HG02678 (cell line): ENCODE measurements at regions not wholly inside any gene's neighbourhood (a gene's known extent, or its start where the extent isn't known, plus 50 kb on each side); places are given as distances from the start of the nearest gene placed in this dataset.
A peak's percentile ranks its signal among the peaks of the same experiment; 100 is the strongest.

Experiments
- ATAC-seq: cut with Tn5 transposase; IDR thresholded peaks from one replicate; pipeline ENCODE4 v1.9.1; 2021; ENCODE audit warnings: mild to moderate bottlenecking, moderate library complexity; ENCODE audit not compliant: unreplicated experiment

DNA sequence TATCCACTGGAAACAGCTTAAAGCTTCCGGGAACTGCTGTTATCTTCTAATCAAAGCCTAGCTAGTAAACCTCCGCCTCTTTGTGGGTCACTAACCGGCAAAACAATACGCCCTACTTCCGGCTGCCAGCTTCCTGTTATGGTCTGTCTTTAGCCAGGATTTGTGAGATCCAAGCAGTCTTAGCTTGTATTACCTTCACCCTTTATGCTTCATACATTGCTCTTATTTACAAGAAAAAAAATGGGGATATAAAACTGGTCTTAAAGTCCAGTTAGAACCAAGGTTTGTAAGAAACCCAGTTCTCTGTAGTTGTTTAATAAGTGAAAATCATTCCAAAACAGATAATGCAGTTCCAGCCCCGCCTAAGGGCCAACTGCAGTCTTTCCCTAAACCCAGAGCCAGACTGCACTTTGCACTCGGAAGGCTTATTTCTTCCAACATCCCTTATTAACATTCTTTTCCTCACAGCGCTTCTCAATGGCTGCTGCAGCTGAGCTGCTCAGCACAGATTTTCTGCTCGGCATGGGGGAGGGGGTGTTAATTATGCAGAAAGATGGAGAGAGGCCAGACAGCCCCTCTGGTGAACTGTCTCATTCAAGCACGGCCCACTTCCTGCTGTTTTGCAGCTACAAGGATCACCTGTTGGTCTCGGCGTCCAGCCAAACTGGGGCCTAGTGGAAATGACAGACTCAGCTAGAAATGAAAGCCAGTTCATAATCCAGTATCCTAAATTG, 368.4 kb downstream of the KLF12 start:
- peak; percentile 83 for ATAC-seq

DNA sequence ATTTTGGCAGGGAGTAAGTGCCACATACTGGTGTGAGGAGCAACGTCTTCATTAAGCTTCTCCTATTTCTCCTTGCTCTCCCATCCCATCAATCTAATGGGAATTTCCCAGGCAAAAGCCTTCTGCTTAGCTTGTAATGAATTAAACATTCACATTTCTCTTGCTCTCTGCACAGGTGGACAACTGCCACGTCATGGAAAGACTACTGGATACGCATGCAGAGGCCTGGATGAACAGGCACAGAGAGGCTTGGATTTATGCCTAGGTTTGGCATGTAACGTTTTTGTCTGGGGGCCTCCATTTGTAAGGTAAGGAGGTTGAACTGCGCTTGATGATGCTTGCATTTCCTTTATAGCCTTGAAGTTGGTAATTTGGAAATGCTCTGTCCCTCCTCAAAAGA, 374.8 kb downstream of the KLF12 start:
- ATAC-seq = no peak

DNA sequence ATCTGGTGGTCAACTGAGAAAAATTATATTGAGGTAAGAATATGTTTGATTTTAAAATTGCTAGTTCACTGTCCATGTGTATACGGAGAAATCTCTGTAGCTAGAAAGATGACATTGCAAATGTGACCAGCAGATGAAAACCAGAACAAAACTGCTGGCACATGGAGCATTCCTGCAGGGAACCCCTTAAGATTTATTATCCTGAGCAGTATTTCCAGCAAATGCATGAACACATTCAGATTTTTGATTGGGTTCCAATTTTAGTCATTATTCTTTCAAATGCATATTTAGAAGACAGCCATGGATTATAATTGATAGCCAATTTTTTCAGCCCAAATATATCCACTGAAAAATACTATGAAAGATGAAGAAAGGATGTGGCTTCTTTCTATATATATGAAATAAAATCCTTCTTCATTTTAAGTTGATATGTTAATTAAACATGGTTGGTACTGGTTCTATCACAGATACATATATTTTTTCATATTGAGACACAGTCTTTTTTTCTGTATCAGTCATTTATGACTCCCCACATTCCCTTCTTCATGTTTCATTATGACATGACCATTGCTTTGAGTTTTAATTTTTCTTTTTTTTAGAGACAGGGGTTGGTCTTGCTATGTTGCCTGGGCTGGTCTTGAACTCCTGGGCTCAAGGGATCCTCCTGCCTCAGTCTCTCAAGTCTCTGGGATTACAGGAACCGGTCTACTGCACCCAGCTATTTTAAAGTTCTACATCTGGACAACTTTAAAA, 376.5 kb downstream of the KLF12 start:
- no peak for ATAC-seq

DNA sequence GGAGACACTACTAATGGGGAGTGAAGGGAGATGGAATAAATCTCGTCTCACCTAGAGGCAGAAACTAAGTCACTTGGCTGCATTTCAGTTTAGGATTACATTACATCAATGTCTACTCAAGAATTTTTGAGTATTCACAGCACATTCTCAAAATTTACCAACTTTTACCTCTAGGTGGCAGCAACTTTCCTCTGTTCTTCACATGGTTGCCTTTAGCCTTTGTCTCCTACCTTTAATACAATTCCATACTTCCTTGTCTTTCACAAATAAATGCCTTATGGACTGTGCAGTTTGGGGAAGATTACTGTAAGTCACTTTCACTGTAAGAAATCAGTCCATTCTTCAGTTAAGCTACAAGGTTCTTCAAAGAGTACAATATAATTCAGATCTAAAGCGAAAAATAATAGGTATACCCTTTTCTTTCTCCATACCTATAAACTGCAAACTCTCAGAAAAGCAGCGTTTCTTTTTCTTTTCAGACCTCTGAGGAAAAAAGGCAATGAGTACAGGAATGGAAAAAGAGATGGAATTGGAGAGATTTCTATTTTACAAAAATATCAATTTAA, 379.4 kb downstream of the KLF12 start:
- ATAC-seq = peak; percentile 78

DNA sequence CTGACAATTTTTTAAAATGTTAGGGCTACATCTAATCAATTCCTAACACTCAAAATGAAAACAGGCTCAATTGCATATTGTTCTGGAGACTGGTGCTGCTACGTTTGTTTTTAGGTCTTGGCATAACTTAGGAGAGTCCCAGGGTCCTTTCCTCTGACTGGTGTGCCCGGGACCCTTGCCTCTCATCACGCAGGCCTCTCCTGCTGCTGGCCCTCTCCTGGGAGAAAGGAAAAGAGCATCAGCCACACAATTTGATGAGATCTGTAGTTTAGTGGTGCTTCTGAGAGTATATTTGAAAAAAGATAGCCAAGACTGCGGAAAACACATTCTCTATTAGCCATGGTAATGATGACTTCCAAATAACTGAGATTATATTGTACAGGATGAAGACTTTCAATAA, 380.0 kb downstream of the KLF12 start:
- no peak for ATAC-seq

DNA sequence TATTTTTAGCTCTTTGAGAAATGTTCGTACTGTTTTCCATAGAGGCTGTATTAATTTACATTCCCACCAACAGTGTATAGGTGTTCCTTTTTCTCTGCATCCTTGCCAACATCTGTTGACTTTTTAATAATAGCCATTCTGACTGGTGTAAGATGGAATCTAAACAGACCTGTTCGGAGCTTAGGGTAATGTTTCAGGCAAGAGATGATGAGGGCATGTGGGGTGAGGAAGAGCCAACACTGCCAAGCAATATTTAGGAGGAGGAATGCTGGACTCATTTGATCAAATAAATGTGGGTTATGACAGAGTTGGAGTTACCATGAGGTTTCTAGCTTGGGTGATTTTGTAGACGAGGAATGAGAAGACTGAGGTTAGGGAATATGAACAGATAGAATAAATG, 382.9 kb downstream of the KLF12 start:
- no peak for ATAC-seq

DNA sequence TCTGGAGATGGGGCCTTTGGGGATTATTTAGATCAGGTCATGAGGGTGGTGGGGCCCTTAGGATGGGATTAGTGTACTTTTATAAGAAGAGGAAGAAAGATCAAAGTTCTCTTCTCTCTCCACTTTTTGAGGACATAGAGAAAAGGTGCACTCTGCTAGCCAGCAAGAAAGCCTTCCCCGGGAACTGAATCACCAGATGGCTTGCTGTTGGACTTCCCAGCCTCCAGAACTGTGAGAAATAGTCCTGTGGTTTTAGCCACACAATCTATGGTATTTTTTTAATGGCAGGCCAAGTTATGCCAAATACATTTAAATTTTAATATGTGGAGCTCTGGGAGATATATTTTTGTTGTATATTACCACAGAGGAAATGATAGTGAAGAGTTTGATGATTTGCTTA, 385.8 kb downstream of the KLF12 start:
- no peak for ATAC-seq

DNA sequence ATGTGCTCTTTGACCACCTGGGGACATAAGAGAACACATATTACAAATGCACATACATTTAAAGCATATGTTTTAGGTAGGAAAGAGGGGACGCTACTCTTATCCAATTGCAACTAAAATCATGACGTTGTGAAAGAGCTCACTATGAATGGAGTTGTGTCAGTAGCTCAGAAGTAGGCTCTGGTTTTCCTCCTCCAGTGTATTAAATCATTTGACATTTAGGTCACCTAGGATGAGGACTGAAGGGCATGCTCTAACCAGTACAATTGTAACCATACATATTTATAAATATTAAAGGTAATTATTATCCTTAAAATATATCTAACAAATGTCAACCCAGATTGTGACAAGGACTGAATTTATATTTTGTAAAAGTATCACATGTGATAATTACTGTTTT, 389.0 kb downstream of the KLF12 start:
- ATAC-seq = no peak

DNA sequence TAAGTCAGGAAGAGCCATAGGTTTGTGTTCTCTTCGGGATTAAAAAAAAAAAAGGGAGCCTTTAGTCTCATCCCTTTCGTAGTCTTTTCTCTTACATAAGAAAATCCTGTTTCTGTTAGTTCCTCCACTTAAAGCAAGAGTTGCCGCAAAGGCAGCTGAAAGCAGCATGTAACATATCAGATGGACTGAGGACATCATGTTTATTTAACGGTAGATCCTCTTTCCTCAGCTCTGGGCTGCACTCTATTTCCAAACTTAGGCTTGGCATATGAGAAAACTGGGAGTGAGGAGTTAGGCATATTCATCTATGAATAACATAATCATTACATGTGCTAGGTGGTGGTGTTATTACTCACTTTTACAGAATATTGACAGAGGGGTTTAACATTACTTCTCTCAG, 391.2 kb downstream of the KLF12 start:
- ATAC-seq = no peak

DNA sequence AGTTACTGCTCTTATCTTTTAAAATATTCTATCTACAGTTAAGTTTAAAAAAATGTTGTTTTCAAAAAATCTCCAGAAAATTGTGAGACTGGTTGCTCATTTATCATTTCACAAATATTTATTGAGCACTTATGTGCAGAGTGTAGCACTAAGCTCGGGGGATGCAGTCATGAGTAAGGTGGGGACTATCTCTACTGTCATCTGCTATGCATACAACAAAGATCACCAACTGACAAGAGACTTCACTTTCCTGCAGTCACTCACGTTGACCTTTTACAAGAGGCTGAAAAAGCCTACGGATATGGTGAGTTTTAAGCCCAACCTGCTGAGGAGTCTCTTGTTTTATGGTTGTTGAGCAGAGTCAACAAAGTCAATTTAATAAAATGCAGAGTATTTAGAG, 392.5 kb downstream of the KLF12 start:
- ATAC-seq = no peak

DNA sequence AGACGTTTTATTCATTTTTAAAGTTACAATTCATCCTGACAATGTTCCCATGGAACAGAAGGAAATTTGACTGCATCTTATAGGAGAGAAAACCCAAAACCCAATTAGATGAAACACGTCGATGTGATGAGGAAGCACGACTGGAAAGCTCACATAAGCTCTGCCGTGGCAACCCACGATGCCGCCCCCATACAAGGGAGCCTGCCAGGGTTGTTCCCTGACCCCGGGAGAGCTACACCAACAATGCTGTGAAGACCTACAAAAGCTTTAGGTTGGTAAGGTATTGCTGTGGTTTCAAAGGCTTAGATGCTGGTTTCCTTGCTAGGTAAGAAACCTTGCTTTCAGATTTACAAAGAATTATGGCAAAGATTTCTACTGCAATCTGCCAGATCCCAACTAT, 393.1 kb downstream of the KLF12 start:
- no peak for ATAC-seq

DNA sequence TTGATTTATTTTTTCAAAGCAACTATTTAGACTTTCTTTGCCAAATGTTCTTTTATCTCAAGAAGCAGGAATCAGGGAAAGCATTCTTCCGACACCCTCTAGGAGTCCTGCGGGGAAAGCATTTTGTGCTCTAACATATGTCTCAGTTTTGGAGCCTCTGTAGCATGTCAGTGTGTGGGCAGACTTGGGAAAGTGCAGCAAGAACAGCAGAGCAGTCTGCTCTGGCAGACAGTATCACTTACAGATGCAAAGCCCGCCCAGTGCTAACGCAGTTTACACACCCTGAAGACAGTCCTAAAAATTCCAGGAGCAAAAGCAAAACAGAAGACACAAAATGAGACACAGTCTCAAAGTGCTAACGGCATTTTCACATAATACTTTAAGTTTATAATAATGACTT, 393.5 kb downstream of the KLF12 start:
- ATAC-seq = no peak

DNA sequence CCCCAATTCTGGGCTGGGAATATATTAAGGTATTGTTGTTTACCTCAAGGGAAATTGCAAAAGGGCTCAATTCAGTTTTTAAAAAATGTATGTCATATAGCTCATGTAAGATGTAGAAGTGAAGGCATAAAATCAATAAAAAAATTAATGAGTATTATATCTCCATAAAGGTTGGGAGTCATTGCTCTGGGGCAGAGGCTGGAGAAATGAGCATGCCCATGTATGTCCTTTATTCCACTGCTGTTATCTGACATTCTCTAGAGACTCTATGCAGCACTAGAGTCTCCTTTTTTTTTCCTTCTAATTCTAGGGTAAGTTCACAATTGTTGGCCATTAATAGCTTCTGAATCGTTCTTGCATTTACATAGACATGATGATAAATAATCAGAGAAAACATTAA, 394.8 kb downstream of the KLF12 start:
- ATAC-seq = no peak

DNA sequence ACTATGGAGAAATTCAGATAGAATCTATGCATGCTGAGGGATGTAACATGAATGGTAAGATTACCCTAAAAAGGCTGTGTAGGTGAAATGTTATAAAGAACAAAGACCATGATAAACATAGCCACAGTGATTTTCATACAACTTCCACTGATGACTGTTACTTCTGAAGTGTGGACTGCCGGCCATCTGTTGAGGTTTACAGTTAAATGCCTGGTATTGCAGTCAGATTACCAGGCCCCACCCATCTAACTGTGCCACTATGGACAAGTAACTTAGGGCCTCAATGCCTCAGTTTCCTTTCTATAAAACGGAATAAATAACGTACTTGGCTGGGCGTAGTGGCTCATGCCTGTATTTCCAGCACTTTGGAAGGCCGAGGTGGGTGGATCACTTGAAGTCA, 395.6 kb downstream of the KLF12 start:
- no peak for ATAC-seq

DNA sequence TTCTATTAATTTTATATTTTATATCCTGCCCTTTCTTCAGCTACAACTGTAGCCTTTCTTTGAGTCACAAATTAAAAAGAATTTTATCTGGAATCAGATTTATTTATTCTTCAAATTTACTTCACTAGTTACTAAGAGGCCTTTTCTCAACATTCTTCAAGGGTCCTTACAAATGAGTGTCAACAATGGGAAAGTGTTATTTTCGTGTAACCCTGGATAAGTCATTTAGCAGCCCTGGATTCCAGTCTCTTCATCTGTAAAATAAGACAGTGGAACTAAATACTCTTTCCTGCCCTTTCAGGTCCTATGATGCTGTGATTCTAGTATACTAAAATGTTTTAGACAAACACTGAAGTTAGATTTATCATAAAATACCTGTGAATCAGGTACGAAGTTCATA, 397.0 kb downstream of the KLF12 start:
- no peak for ATAC-seq

DNA sequence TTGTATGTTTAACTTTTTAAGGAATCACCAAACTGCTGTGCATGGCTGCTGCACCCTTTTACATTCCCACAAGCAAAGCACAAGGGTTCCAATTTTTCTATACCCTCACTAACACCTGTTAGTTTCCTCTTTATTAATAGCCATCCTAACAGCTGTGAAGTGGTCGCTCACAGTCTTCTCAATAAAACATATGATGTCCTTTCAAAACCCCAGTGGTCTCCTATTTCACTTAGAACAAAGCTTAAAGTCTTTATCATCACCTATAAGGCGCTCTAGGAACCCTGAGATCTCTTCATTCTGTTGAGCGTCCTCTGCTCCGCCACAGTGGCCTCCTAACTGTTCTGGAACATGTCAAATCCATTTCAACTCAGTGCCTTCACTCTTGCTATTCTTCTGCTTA, 400.5 kb downstream of the KLF12 start:
- ATAC-seq = peak; percentile 44

DNA sequence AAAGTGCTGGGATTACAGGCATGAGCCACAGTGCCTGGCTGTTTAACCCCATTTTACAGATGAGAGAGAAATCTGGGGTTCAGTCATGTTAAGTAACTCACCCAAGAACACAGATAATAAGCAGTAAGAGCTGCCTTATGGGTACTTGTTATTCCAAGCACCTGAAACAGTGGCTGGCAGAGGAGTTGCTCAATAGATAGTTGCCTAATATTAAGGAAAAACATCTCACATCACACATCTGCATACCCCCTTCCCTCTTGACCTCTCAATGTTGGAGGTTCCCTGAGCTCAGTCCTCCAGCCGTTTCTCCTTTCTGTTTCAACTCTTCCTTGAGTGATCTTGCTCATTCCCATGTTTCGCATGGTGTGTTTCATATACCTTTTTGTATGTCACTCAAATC, 401.9 kb downstream of the KLF12 start:
- ATAC-seq = no peak

DNA sequence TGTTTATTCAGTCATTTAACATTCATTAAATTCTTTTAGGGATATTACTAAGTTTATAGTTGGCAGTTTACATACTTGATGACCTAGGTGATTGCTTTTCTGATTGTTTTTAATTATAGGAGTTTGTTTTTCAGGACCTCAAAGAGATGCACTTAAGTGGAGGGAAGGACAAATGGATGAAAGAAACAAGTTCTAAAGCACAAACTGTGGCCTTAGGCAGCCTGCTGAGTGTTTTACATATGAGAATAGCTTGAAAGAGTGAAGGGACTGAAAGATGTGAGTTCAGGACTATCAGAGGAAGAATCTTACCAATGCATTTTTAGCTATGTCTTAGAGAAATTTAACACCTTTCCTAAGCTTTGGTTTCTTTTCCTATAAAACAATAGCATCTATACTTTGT, 402.6 kb downstream of the KLF12 start:
- no peak for ATAC-seq

DNA sequence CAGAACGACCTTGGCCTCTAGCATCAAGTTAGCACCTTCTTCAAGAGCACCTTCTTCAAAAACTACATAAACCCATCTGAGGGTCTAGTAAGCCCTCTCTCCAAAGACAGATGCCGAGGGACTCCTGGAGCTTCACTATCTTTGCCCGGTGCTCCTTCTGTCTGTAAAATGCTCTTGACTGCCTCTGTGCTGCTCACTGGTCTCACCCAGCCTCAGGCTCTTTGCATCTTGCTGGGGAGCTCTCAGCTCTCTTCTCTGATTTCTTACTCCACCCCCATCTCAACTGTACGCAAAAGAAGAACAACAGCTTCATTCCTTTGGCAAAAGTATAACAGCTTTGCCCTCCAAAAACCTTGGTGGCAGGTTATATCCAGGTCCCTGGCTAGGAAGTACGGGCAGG, 404.2 kb downstream of the KLF12 start:
- ATAC-seq = no peak

DNA sequence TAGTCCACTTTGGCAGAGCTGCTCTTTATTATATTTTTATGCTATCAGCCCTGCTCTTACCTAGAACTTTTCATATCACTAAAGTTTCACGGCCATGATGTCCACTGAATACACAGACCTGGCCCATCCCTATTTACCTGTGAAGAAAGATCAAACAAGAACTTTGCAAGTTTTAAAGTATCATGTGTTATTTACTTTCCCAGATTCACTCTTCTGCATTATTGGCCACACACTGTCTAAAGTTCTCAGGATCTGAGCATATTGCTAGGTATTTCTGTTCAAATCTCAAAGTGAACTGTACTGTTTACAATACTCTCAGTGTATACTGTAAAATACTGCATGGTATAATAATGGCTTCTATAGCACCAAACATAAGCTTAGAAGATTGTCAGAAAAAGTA, 405.2 kb downstream of the KLF12 start:
- ATAC-seq = no peak

DNA sequence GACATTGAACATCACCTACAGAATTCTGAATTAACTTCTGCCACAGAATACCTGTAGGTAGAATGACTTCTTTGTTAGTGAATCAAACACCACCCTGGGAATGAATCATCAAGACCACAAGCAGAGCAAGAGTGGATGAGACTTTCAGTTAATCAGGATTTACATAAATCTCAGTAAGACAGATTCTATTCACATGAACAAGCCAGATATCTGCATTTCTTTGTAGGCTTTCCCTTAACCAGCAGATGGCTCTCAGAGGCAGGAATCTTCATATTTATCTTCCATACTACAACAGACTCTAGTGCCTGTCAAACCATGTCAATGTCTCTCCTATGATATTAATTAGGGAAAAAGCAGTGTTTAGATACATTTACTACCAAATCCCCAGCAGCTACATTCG, 412.1 kb downstream of the KLF12 start:
- ATAC-seq = peak; percentile 90

DNA sequence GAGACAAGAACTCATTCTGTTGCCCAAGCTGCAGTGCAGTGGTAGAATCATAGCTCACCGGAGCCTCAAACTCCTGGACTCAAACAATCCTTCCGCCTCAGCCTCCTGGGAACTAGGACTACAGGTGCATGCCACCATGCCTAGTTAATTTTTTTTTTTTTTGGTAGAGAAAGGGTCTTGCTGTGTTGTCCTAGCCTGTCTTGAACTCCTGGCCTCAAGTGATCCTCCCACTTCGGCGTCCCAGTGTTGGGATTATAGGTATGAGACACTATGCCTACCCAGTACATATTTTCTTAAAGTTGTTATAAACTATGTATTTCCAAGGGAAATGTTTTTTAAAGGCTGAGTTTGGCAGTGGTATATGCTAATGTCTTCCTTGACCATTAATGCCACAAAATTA, 412.6 kb downstream of the KLF12 start:
- no peak for ATAC-seq
